ENCODE measurements at regions not wholly inside any gene's neighbourhood (a gene's known extent, or its start where the extent isn't known, plus 50 kb on each side); places are given as distances from the start of the nearest gene placed in this dataset.
"Not testable (repeated sequence)": the region's sequence is repeated elsewhere in the genome, so short reads cannot be mapped to it uniquely, and the experiment has no call there.

DNA sequence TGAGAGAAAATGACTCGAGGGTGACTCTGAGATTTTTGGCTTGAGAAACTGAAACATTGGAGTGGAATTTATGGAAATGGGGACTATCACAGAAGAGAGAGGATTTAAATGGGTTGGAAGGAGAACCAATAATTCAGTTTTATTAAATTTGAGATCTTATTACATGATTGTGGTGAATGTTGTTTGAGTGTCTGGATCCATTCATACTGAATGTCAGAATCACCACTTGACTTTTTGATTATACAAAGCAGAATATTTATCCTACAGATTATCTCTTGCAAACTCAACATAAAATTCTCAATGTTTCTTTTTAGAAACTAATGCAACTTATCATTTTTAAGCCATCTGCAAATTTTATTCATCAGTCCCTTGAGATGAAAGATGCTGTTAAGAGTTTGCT, 332.8 kb downstream of the CNTN3 start:
- DNase-seq (ENCODE audit: low read depth, low spot score), result no peak

- no peak for DNase-seq (ENCODE audit: low read depth, low spot score)
Measured at GRCh38 chr3:74273555-74274402, 340.7 kb downstream of the CNTN3 start.

- no peak for DNase-seq (ENCODE audit: low read depth, low spot score)
Measured at GRCh38 chr3:74273091-74273490, 341.4 kb downstream of the CNTN3 start.

- no peak for DNase-seq (ENCODE audit: low read depth, low spot score)
Measured at GRCh38 chr3:74271541-74271940, 342.9 kb downstream of the CNTN3 start.

- no peak for DNase-seq (ENCODE audit: low read depth, low spot score)
Measured at GRCh38 chr3:74269689-74270088, 344.8 kb downstream of the CNTN3 start.

DNA sequence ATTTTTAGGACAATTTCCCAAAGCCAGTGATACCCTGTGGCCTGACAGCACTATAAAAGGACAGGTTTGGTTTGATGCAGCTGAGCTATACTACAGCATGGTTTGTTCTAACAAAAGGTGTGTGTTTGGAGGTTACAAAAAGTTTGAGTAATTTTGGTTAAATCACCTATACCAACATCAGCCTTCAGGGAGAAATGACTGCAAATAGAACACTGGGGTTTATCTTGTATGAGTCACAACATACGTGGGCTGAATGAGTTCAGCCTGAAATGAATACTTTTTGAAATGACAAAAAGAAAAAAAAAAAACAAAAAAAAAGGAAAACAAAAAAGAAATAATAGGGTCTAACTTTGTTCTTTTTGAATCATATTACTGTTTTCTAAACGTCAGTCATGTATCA, 345.7 kb downstream of the CNTN3 start:
- no peak for DNase-seq (ENCODE audit: low read depth, low spot score)

- no peak for DNase-seq (ENCODE audit: low read depth, low spot score)
Measured at GRCh38 chr3:74267588-74268184, 346.8 kb downstream of the CNTN3 start.

- DNase-seq (ENCODE audit: low read depth, low spot score), result no peak
Measured at GRCh38 chr3:74267131-74267530, 347.3 kb downstream of the CNTN3 start.

DNA sequence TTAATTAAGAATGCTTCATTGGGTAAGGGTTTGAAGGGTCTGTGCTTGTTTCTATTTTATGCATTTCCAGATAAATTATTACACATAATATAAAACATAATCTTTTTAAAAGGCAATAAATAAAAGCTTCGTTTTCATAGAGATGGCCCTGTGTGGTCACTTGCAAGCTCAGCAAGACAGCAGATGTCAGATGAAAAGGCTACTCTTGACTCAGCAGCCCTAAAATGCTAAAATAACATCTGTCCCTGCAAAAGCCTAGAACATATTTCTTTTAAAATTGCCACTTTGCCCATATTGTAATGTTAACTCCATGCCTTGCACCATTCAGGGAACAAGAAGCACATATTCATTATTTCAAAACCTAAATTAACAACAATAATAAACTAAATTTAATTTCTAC, 349.4 kb downstream of the CNTN3 start:
- DNase-seq (ENCODE audit: low read depth, low spot score), result no peak

- no peak for DNase-seq (ENCODE audit: low read depth, low spot score)
Measured at GRCh38 chr3:74263031-74263430, 351.4 kb downstream of the CNTN3 start.

- DNase-seq (ENCODE audit: low read depth, low spot score), result no peak
Measured at GRCh38 chr3:74233091-74233490, 381.4 kb downstream of the CNTN3 start.

- no peak for DNase-seq (ENCODE audit: low read depth, low spot score)
Measured at GRCh38 chr3:74217467-74217866, 397.0 kb downstream of the CNTN3 start.

GRCh38 chr3:74214286-74214685, 400.2 kb downstream of the CNTN3 start:
- DNase-seq (ENCODE audit: low read depth, low spot score), result no peak

DNA sequence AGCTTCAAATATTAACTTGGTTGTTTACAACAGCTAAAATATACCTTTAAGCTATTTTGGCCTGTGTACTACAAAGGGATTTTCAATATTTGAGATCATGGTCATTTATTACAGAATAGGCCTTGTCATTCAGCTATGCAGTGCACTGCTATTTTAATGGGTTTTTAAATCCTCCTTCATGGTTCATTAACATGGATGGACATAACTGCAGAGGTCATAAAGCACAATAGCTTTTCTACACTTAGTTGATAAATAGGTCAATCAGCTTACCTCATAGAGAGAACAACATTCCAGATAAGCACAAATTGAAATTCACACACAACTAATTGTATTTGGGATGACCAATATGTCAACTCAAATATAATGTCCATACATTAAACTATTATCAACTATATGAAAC, 403.7 kb downstream of the CNTN3 start:
- no peak for DNase-seq (ENCODE audit: low read depth, low spot score)

GRCh38 chr3:74200952-74201351, 413.5 kb downstream of the CNTN3 start:
- DNase-seq (ENCODE audit: low read depth, low spot score), result no peak

GRCh38 chr3:74178664-74179063, 435.8 kb downstream of the CNTN3 start:
- not testable (repeated sequence) for DNase-seq (ENCODE audit: low read depth, low spot score)

GRCh38 chr3:74173090-74173489, 441.4 kb downstream of the CNTN3 start:
- no peak for DNase-seq (ENCODE audit: low read depth, low spot score)

DNA sequence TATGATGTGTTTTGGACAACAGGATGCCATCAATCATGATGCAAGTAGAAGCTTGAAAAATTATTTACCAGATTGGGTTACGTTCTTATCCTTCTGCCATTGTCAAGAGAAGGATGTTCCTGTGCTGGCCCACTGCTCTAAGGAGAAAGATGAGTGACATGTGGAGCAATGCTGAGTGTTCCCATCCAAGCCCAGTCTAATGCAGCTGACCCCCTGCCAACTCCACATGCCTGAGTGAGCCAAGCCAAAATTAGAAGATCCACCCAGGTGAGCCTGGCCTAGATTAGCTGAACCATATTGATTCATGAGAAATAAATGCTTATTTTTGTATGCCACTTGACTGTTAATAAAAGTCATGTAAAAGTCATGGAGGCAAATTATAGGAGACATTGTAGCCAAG, 446.5 kb downstream of the CNTN3 start:
- no peak for DNase-seq (ENCODE audit: low read depth, low spot score)

DNA sequence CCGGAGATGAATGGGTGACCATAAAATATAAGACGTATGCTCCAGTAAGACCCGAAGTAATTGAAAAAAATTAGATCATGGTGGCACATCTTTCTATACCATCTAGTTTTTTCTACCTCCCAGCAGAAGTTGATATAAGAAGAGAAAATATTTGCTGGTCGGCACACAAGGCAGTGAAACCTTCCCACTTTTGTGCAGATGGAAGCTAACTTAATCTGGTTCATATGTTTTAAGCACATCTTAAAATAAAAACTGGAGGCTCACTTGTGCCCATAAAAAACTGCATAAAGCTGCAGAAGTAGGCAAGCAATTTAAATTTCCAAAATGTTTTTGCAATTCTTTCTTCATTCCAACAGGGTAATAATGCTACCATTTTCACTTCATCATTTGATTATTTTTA, 449.2 kb downstream of the CNTN3 start:
- DNase-seq (ENCODE audit: low read depth, low spot score), result no peak

DNA sequence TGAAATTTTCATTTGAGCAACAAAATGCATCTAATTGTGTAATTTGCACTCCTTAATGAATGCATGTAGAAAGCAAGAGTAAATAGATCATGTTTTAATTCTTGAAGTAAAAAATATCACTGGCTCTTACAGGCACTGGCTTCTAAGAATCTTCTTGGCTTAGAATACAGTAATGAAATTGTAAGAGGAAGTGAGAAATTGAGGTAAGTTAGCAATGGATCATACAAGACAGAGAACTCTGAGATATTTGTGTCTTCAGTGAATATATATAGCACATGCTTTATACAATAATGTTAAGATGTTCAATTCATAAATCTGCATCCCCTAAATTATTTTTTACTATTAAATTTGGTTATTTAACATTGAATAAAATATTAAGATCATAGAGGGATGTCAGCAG, 465.0 kb downstream of the CNTN3 start:
- no peak for DNase-seq (ENCODE audit: low read depth, low spot score)

GRCh38 chr3:74145277-74145676, 469.2 kb downstream of the CNTN3 start:
- DNase-seq (ENCODE audit: low read depth, low spot score), result no peak

- DNase-seq (ENCODE audit: low read depth, low spot score), result no peak
Measured at GRCh38 chr3:74139648-74140047, 474.8 kb downstream of the CNTN3 start.

DNA sequence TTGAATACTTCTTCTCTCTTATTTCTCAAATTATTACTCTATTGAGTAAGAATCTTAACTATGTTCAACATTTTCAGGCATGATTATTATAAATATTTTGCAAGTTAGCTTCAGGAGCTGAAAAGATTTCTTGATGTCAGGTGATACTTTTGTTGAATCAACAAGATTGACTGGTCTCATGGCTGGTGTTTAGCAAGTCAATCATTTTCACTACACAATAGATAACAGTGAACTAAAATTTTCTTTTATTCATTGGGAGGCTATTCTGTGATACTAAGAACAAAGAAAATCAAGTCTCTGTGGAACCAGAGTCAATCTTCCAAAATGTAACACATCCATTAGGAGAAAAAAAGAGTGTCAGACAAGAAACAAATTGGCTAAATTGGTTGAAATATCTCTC, 476.7 kb downstream of the CNTN3 start:
- DNase-seq (ENCODE audit: low read depth, low spot score), result no peak

Data from iPS DF 19.7 (cell line).